Cardiac muscle cell (in vitro differentiated cells and primary cell): ENCODE measurements at regions not wholly inside any gene's neighbourhood (a gene's known extent, or its start where the extent isn't known, plus 50 kb on each side); places are given as distances from the start of the nearest gene placed in this dataset.

Experiments used
- DNase-seq, 2 donors: peaks; one replicate each; pipeline versions ENCODE4 v3.0.0 to v3.0.0-alpha.2; 2010 to 2017; ENCODE audit warnings: low read depth in 1 of 2, low spot score in 1 of 2
- H3K27ac ChIP-seq: fragments of 200-600 bp; sonication (generic); 2 replicates; pipeline ENCODE4 v1.5.1; 2016
- H3K27me3 ChIP-seq: fragments of 200-600 bp; sonication (generic); 2 replicates; pipeline ENCODE4 v1.6.0; 2016; ENCODE audit warnings: control low read depth
- H3K36me3 ChIP-seq: fragments of 200-600 bp; sonication (generic); 2 replicates; pipeline ENCODE4 v1.5.1; 2016; ENCODE audit warnings: control low read depth
- H3K4me1 ChIP-seq: fragments of 200-600 bp; sonication (generic); 2 replicates; pipeline ENCODE4 v1.8.1; 2017; ENCODE audit warnings: low read depth, mild to moderate bottlenecking, mixed run types
- H3K4me3 ChIP-seq: fragments of 200-600 bp; sonication (generic); 2 replicates; pipeline ENCODE4 v1.5.1; 2016; ENCODE audit warnings: mild to moderate bottlenecking
- H3K9me3 ChIP-seq: fragments of 200-600 bp; sonication (generic); 2 replicates; pipeline ENCODE4 v1.5.1; 2017; ENCODE audit warnings: low read depth, mild to moderate bottlenecking, control low read depth
- TF ChIP-seq, protein P1 (sequence below): IDR thresholded peaks from 2 replicates; pipeline ENCODE4 v1.5.1; 2012; ENCODE audit warnings: low read depth, mild to moderate bottlenecking, low read length

DNA sequence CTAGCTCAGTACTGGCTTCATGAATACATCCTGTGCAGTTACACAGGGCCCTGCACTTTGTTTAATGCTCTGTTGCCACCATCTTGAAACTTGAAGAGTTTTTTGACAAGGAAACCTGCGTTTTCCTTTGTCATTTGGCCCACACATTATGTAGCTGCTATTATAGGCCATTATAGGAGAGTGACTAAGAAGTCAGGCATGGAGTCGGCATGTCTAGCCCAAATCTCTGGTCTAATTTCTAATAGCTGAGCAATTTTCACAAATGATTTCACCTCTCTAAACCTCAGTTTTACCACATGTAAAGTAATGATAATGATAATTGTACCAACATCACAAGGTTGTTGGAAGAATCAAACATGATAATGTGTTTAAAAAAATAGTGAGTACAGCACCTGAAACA is 67.1 kb upstream of the MYLIP start:
- Histone ChIP-seq H3K27me3 (no peaks in the 10 kb centered on the region), H3K27ac (no peak overlapping the region), H3K4me3 (no peak overlapping the region), H3K9me3 (no peaks in the 10 kb centered on the region), H3K36me3 (no peaks in the 10 kb centered on the region), H3K4me1 (peaks cover 9% of the 10 kb centered on the region)
- DNase-seq: no peak
- TF ChIP-seq, protein P1, sequence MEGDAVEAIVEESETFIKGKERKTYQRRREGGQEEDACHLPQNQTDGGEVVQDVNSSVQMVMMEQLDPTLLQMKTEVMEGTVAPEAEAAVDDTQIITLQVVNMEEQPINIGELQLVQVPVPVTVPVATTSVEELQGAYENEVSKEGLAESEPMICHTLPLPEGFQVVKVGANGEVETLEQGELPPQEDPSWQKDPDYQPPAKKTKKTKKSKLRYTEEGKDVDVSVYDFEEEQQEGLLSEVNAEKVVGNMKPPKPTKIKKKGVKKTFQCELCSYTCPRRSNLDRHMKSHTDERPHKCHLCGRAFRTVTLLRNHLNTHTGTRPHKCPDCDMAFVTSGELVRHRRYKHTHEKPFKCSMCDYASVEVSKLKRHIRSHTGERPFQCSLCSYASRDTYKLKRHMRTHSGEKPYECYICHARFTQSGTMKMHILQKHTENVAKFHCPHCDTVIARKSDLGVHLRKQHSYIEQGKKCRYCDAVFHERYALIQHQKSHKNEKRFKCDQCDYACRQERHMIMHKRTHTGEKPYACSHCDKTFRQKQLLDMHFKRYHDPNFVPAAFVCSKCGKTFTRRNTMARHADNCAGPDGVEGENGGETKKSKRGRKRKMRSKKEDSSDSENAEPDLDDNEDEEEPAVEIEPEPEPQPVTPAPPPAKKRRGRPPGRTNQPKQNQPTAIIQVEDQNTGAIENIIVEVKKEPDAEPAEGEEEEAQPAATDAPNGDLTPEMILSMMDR: no peak

DNA sequence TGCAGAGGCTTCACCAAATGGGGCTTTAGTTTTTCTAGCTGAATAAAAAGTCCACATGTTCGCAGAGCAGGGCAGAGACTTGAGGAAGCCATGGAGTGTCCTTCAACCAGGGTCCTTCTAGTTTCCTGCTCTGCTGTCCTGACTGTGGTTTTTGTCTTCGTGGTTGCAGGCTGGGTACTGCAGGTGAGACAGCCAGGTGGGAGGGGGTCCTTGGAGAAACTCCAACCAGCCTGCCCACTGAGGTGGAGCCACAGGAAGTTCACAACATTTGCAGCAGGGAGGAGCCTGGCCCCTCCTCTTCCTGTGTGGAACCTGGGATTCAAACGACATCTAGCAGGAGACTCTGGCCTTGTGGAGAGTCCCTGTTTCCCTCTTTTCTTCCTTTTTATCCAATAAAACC is 68.8 kb upstream of the MYLIP start:
- Histone ChIP-seq H3K27me3 (no peaks in the 10 kb centered on the region), H3K4me1 (peaks cover 9% of the 10 kb centered on the region), H3K36me3 (no peaks in the 10 kb centered on the region), H3K4me3 (no peak overlapping the region), H3K9me3 (no peaks in the 10 kb centered on the region), H3K27ac (no peak overlapping the region)
- TF ChIP-seq, protein P1: no peak
- no peak for DNase-seq

DNA sequence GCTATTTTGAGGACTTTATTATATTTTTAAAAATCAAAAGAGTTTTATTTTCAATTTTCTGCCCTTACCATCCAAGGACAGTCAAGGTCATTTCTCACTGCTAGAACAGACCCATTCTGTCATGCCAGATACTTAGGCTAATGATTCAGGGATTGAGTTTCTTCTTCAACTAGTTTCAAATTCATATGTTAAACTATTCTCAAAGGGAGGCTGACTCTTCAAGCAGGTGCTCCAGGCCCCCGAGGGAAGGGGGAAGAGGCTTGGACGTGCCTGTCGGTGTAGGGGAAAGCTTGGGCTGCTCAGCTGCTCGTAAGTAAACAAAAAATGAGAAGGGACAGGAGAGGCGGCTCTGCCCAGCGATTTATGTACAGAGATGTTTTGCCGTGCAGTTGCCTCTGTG is 69.4 kb upstream of the MYLIP start:
- H3K27ac ChIP-seq: no peak overlapping the region
- no peak for DNase-seq
- no peaks in the 10 kb centered on the region for H3K27me3 ChIP-seq
- H3K4me1 ChIP-seq: peaks cover 9% of the 10 kb centered on the region
- H3K9me3 ChIP-seq: no peaks in the 10 kb centered on the region
- TF ChIP-seq, protein P1: no peak
- no peak overlapping the region for H3K4me3 ChIP-seq
- H3K36me3 ChIP-seq: no peaks in the 10 kb centered on the region

DNA sequence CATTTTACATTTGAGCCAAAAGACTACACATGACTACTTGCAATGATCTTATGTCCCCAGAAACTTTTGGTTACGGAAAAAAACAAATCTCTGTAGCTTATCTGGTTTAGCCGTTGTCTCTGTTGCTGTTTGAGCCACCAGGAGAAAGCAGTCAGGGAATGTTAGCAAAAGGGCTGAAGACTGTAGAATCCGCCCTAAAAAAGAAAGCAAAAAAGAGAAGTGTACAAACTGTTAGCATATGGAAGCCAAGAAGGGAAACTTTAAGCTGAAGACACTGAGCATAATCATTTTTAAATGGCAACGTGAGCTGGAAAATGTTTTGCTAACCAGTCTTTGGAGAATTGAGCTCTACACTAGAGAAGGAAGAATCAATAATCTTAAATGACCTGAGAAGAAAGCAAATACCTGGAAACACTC is 69.9 kb upstream of the MYLIP start:
- H3K9me3 ChIP-seq: no peaks in the 10 kb centered on the region
- DNase-seq: no peak
- H3K27me3 ChIP-seq: no peaks in the 10 kb centered on the region
- no peaks in the 10 kb centered on the region for H3K36me3 ChIP-seq
- no peak overlapping the region for H3K27ac ChIP-seq
- peaks cover 9% of the 10 kb centered on the region for H3K4me1 ChIP-seq
- TF ChIP-seq, protein P1: no peak
- H3K4me3 ChIP-seq: no peak overlapping the region

DNA sequence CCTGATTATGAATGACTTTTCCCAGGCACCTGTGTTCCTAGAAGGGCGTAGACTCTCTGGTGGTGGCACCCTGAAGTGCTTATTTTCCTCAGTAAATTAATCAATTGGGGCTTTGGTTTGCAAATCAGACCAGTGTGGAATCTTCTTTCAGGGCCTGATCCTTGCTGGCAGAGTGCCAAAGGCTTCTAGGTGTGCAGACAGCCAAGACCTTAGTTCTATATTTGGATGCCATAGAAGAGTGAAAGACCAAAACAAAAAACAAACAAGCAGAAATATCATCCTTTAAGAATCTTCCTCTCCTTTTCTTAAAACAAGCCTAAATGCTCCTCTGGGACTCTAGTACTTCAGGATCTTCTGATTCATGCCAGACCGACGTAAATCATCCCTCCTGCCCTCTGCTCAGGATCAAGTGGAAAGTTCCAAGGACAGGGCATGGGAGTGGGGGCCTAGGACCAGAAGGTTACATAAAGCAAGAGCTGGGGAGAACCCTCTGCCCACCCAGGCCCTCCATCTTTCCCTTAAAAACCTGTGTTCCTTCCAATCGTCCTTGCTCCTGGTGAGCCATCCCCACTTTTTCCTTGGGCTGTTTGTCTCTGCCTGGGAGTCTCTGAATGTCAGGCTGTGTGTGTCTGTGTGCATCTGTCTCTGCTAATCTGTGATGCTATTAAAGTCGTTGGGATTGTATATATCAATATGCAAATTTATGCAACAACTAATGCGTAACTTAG is 70.5 kb upstream of the MYLIP start:
- no peak overlapping the region for H3K4me3 ChIP-seq
- DNase-seq: peak in 1 of 2 donors; percentile 51
- no peaks in the 10 kb centered on the region for H3K9me3 ChIP-seq
- TF ChIP-seq, protein P1: no peak
- peaks cover 9% of the 10 kb centered on the region for H3K4me1 ChIP-seq
- H3K27me3 ChIP-seq: no peaks in the 10 kb centered on the region
- H3K36me3 ChIP-seq: no peaks in the 10 kb centered on the region
- H3K27ac ChIP-seq: no peak overlapping the region
